GM18511 (cell line): ENCODE measurements at regions not wholly inside any gene's neighbourhood (a gene's known extent, or its start where the extent isn't known, plus 50 kb on each side); places are given as distances from the start of the nearest gene placed in this dataset.
"Not testable (repeated sequence)": the region's sequence is repeated elsewhere in the genome, so short reads cannot be mapped to it uniquely, and the experiment has no call there.

Source experiments
- ATAC-seq: cut with Tn5 transposase; IDR thresholded peaks from one replicate; pipeline ENCODE4 v1.9.1; 2021; ENCODE audit warnings: mild to moderate bottlenecking, moderate library complexity; ENCODE audit not compliant: unreplicated experiment

DNA sequence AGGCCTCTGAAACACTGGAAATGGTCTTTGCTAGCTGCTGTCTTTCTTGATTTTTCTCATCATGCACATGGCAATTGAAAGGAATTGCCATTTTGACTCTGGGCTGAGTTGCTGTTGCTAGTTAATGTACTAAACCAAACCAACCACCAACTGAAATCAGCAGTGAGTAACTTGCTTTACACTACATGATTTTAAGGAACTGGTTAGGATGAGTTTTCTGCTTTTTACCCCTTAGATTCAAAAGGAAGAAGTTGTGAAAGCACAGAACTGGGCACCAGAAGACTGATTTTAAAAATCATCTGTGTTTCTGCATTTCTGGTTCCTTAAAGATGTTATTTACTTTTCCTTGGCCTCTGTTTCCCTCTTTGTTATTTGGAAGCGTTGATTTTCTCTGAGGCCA, 361.9 kb downstream of the HLX start:
- ATAC-seq = no peak

GRCh38 chr1:221241592-221241991, 362.3 kb downstream of the HLX start:
- no peak for ATAC-seq

DNA sequence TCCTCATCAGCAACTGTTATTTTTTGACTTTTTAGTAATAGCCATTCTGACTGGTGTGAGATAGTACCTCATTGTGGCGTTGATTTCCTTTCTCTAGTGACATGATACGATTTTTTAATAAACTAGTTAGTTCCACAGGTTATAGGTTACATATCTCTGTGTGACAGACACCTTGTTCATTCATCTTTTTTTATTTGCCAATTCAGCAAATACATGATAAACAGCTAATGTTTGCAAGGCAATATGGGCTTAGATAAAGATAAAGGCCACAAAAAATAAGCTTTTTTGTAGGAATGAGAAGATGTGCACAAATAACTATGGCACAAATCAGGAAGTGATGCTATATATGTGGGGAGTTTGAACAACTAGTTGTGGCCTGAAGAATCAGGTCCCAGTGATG, 366.8 kb downstream of the HLX start:
- no peak for ATAC-seq

DNA sequence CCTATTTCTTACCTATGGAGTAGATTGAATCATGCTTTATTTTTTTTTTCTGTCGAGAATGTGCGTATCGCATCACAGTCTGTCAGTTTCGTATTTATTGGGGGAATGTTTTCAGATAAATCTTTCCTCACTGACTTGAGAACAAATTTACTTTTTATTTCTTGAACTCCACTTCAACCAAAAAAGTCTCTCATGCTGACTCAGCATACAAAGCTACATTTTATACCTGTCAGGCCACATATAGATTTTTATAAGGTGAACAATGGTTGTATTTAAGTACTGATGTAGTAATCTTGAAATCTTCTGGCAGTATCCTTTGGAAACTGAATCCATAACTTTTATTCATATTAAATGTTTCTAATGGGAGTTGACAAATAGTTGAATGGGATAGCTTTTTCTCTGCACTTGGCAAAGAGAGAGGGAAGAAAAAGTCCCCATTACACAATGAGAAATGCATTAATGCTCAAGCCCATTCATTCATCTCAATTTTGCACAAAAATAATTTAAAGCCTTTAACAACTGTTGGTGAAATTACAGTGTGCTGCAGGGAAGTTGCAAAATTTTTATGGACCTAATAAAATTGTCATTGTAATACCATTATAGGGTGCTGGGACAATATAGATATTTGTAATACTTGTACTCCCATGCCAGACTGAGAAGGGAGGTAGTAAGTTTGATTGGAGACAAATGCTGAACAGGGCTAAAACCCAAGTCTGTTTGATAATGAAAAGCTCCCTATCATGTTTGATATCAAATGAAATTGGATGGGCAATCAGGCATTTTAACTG, 367.6 kb downstream of the HLX start:
- no peak for ATAC-seq

GRCh38 chr1:221251580-221251979, 372.3 kb downstream of the HLX start:
- no peak for ATAC-seq

- no peak for ATAC-seq
Observed at GRCh38 chr1:221254813-221255212, 375.6 kb downstream of the HLX start.

DNA sequence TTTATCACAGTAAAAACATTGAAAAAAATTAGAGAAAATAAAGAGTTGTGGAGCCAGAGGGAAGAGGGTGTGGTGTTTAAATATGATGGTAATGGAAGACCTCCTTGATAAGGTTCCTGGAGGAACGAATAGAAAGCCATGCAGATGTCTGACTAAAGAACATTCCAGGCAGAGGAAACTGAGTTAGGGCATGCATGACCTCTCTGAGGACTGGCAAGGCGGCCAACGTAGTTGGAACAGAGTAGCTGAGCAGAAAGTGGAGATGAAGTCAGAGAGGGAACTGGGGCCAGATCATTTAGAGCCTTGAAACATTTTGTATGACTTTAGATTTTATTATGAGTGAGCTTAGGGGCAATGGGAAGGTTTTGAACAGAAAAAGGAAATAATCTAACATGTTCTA, 377.5 kb downstream of the HLX start:
- no peak for ATAC-seq

GRCh38 chr1:221257548-221257947, 378.3 kb downstream of the HLX start:
- not testable (repeated sequence) for ATAC-seq

- ATAC-seq = not testable (repeated sequence)
Observed at GRCh38 chr1:221262677-221263076, 383.4 kb downstream of the HLX start.

- peak; percentile 98 for ATAC-seq
Observed at GRCh38 chr1:221263831-221264767, 384.9 kb downstream of the HLX start.

- ATAC-seq = no peak
Observed at GRCh38 chr1:221264848-221265247, 385.6 kb downstream of the HLX start.

DNA sequence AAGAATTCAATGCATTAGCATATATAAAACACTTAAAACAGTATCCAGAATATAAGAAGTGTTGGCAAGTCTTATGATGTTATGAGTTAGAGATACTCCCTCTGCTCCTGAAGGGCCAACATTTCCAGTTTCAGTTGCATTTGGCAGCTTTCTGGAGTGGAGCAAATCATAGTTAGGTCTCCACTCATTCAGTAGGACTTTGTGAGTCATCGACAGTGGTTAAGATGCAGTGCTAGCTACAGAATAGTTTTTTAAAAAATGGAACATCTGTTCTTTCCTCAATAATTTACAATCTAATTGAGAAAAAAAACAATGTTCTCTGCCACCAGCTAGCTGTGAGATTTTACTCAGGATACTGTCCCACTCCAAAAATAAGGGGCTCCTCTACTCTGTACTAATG, 389.1 kb downstream of the HLX start:
- ATAC-seq = no peak

GRCh38 chr1:221271701-221272100, 392.5 kb downstream of the HLX start:
- no peak for ATAC-seq

DNA sequence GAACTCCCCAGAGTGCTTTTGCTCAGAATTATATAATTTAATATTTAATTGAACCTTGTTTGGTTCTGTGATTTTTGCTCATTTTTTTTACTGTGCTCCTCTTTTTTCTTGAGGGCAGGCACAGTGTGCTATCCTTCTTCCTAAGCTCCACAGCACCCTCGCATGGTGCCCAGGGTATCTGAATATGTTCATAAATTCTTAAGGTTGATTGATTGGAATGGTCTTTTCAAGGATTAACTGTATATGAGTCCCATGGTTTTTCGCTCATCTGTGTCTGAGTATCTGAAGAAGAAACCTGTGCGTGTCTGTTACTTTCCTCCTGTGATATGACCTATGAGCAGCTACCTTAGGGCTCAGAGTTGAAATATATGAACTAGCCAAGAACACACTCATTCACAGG, 393.7 kb downstream of the HLX start:
- ATAC-seq = no peak

- ATAC-seq = no peak
Observed at GRCh38 chr1:221274373-221274772, 395.1 kb downstream of the HLX start.

GRCh38 chr1:221276896-221277409, 397.7 kb downstream of the HLX start:
- ATAC-seq = no peak

DNA sequence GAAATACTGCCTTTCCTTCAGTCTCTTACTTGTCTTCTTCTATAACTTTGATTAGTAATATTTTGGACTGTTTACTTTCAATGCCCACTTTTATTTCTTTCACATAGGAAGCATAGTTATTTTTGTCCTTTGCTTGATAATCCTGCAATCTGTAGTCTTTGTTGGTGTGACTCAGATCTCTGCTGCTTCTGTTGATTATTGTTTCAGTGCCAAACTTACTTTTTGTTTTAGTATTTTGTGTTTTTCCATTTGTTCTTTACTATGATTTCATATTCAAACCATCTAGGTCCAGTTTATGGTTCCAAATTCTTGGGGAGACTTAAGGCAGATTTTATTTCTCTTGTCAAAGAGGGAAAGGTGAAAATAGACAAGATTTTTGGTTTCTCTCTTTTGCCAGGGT, 399.9 kb downstream of the HLX start:
- ATAC-seq = no peak

- no peak for ATAC-seq
Observed at GRCh38 chr1:221283532-221283931, 404.3 kb downstream of the HLX start.

GRCh38 chr1:221284028-221284427, 404.8 kb downstream of the HLX start:
- ATAC-seq = no peak

DNA sequence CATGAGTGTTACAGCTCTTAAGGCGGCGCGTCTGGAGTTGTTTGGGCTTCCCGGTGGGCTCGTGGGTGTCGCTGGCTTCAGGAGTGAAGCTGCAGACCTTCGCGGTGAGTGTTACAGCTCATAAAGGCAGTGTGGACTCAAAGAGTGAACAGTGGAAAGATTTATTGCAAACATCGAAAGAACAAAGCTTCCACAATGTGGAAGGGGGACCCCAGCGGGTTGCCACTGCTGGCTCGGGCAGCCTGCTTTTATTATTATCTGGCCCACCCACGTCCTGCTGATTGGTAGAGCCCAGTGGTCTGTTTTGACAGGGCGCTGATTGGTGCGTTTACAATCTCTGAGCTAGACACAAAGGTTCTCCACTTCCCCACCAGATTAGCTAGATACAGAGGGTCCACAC, 405.7 kb downstream of the HLX start:
- not testable (repeated sequence) for ATAC-seq

DNA sequence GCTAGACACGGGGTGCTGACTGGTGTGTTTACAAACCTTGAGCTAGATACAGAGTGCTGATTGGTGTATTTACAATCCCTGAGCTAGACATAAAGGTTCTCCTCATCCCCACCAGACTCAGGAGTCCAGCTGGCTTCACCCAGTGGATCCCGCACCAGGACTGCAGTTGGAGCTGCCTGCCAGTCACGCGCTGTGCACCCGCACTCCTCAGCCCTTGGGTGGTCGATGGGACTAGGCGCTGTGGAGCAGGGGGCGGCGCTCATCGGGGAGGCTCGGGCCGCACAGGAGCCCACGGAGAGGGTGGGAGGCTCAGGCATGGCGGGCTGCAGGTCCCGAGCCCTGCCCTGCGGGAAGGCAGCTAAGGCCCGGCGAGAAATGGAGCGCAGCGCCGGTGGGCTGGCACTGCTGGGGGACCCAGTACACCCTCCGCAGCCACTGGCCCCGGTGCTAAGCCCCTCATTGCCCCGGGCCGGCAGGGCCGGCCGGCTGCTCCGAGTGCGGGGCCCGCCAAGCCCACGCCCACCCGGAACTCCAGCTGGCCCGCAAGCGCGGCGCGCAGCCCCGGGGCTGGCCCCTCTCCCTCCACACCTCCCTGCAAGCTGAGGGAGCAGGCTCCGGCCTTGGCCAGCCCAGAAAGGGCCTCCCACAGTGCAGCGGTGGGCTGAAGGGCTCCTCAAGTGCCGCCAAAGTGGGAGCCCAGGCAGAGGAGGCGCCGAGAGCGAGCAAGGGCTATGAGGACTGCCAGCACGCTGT, 406.4 kb downstream of the HLX start:
- not testable (repeated sequence) for ATAC-seq
